ENCODE measurements at regions not wholly inside any gene's neighbourhood (a gene's known extent, or its start where the extent isn't known, plus 50 kb on each side); places are given as distances from the start of the nearest gene placed in this dataset.

- no peak for DNase-seq
Measured at GRCh38 chr6:165941249-165941775, 226.3 kb downstream of the TBXT start.

- no peak for DNase-seq
Measured at GRCh38 chr6:165940366-165940765, 227.3 kb downstream of the TBXT start.

GRCh38 chr6:165939601-165940290 lies 227.9 kb downstream of the TBXT start:
- DNase-seq: no peak

- no peak for DNase-seq
Measured at GRCh38 chr6:165939047-165939446, 228.6 kb downstream of the TBXT start.

GRCh38 chr6:165937564-165938358 lies 229.9 kb downstream of the TBXT start:
- no peak for DNase-seq

- DNase-seq: no peak
Measured at GRCh38 chr6:165936660-165937059, 231.0 kb downstream of the TBXT start.

GRCh38 chr6:165936096-165936495 lies 231.6 kb downstream of the TBXT start:
- no peak for DNase-seq

GRCh38 chr6:165931675-165932074 lies 236.0 kb downstream of the TBXT start:
- no peak for DNase-seq

GRCh38 chr6:165930668-165931214 lies 236.9 kb downstream of the TBXT start:
- no peak for DNase-seq

- no peak for DNase-seq
Measured at GRCh38 chr6:165929607-165930006, 238.0 kb downstream of the TBXT start.

GRCh38 chr6:165926378-165926777 lies 241.3 kb downstream of the TBXT start:
- no peak for DNase-seq

- DNase-seq: no peak
Measured at GRCh38 chr6:165925474-165926156, 242.0 kb downstream of the TBXT start.

GRCh38 chr6:165922309-165922794 lies 245.3 kb downstream of the TBXT start:
- DNase-seq: no peak

GRCh38 chr6:165920896-165921671 lies 246.6 kb downstream of the TBXT start:
- DNase-seq: no peak

GRCh38 chr6:165917576-165917975 lies 250.1 kb downstream of the TBXT start:
- no peak for DNase-seq

- DNase-seq: no peak
Measured at GRCh38 chr6:165915022-165915770, 252.2 kb upstream of the PDE10A start.

- DNase-seq: no peak
Measured at GRCh38 chr6:165913676-165914570, 250.9 kb upstream of the PDE10A start.

- no peak for DNase-seq
Measured at GRCh38 chr6:165910184-165910966, 247.3 kb upstream of the PDE10A start.

- no peak for DNase-seq
Measured at GRCh38 chr6:165906736-165907135, 243.7 kb upstream of the PDE10A start.

- no peak for DNase-seq
Measured at GRCh38 chr6:165905744-165906143, 242.7 kb upstream of the PDE10A start.
